ENCODE measurements at regions not wholly inside any gene's neighbourhood (a gene's known extent, or its start where the extent isn't known, plus 50 kb on each side); places are given as distances from the start of the nearest gene placed in this dataset.

- no peak for TF ChIP-seq CTCF (conservative IDR thresholded peaks at IDR 0.05; ENCODE audit: low read depth, low read length)
- TF ChIP-seq POLR2A (IDR thresholded peaks at IDR 0.05; ENCODE audit: low read depth, low read length) = no peak
- no peak for TF ChIP-seq BHLHE40 (IDR thresholded peaks at IDR 0.05; ENCODE audit: low read depth, low read length)
- no peak for TF ChIP-seq CEBPB (IDR thresholded peaks at IDR 0.05; ENCODE audit: low read depth, low read length)
- no peak for TF ChIP-seq SMC3 (IDR thresholded peaks at IDR 0.05; ENCODE audit: low read depth, low read length)
- TF ChIP-seq USF2 (IDR thresholded peaks at IDR 0.05; ENCODE audit: low read depth, low read length) = no peak
- TF ChIP-seq MAZ (IDR thresholded peaks at IDR 0.05; ENCODE audit: borderline replicate concordance, low read depth, low read length) = no peak
- no peak for TF ChIP-seq NFE2L2 (IDR thresholded peaks at IDR 0.05; ENCODE audit: low read depth, low read length)
- TF ChIP-seq RCOR1 (IDR thresholded peaks at IDR 0.05; ENCODE audit: insufficient replicate concordance, low read length) = no peak
- TF ChIP-seq RFX5 (IDR thresholded peaks at IDR 0.05; ENCODE audit: low read depth, low read length) = no peak
- no peak for TF ChIP-seq CHD1 (IDR thresholded peaks at IDR 0.05; ENCODE audit: low read depth, low read length)
- TF ChIP-seq RAD21 (IDR thresholded peaks at IDR 0.05; ENCODE audit: low read length) = no peak
- no peak for TF ChIP-seq MAFK (IDR thresholded peaks at IDR 0.05; ENCODE audit: low read depth, low read length)
- TF ChIP-seq MXI1 (IDR thresholded peaks at IDR 0.05; ENCODE audit: borderline replicate concordance, low read depth, low read length) = no peak
These were observed 453.8 kb downstream of the VGLL3 start for GRCh38 chr3:86537171-86537570.
